Transverse colon (tissue), 4 donors: ENCODE measurements at regions not wholly inside any gene's neighbourhood (a gene's known extent, or its start where the extent isn't known, plus 50 kb on each side); places are given as distances from the start of the nearest gene placed in this dataset.

ENCODE experiments used
- DNase-seq: peaks from one replicate; pipeline ENCODE4 v3.0.0-alpha.2; 2019
- H3K27ac ChIP-seq, 4 donors: fragments of 200-600 bp; sonication (generic); 2 replicates each; pipeline ENCODE4 v1.5.1; 2016 to 2018; ENCODE audit warnings: inconsistent platforms in 4 of 4
- H3K27me3 ChIP-seq: fragments of 200-600 bp; sonication (generic); 2 replicates; pipeline ENCODE4 v1.5.1; 2017; ENCODE audit warnings: inconsistent platforms
- H3K36me3 ChIP-seq, 4 donors: fragments of 200-600 bp; sonication (generic); 2 replicates each; pipeline ENCODE4 v1.5.1; 2017 to 2019; ENCODE audit warnings: inconsistent platforms in 4 of 4
- H3K4me1 ChIP-seq, 4 donors: fragments of 200-600 bp; sonication (generic); 2 replicates each; pipeline ENCODE4 v1.5.1; 2017 to 2020; ENCODE audit warnings: inconsistent platforms in 4 of 4
- H3K4me3 ChIP-seq, 4 donors: fragments of 200-600 bp; sonication (generic); 1 replicate in 1 of 4; 2 replicates in 3 of 4; pipeline versions ENCODE4 v1.5.1 to v1.6.1; 2017 to 2019; ENCODE audit warnings: inconsistent platforms in 4 of 4
- H3K9me3 ChIP-seq, 2 donors: fragments of 200-600 bp; sonication (generic); 2 replicates each; pipeline ENCODE4 v1.5.1; 2017 to 2019; ENCODE audit warnings: inconsistent platforms in 2 of 2
- EP300 ChIP-seq: sonication (generic); formaldehyde crosslinking; IDR thresholded peaks from one replicate; pipeline ENCODE4 v1.6.1; 2017; ENCODE audit warnings: antibody characterized with exemption, low read depth
- POLR2A ChIP-seq: fragments of 450-650 bp; IDR thresholded peaks from one replicate; pipeline ENCODE4 v1.6.1; 2016; ENCODE audit warnings: antibody characterized with exemption, mild to moderate bottlenecking, moderate library complexity
- POLR2AphosphoS5 ChIP-seq, 3 donors: sonication (generic); formaldehyde crosslinking; IDR thresholded peaks; one replicate each; pipeline ENCODE4 v1.6.1; 2016; ENCODE audit warnings: antibody characterized with exemption in 3 of 3
- WGBS, 2 donors: methylation state at CpG; one replicate each; pipeline ENCODE4 v1.1.5; 2018; ENCODE audit warnings: low coverage in 1 of 2; 5-methylcytosine and 5-hydroxymethylcytosine counted together
- in situ Hi-C, 4 donors: fragments of 200-750 bp; cut with MboI; loops; one replicate each; pipeline versions ENCODE4 v1.15.0 to v1.15.1; 2017; ENCODE audit warnings: low sequenced_read_pairs in 3 of 4, low pct_ligation_motif_present in 1 of 4, low pct_unique_long_range_greater_than_20kb in 1 of 4
- intact Hi-C: fragments of 100-400 bp; cut with DNase I; formaldehyde crosslinking; loops from one replicate; pipeline ENCODE4 v1.15.1; 2023; ENCODE audit warnings: low total_unique reads
- TF ChIP-seq, protein P1 (sequence below), 5 experiments: fragments of 200-600 bp in 3 of 5; fragments of 450-650 bp in 2 of 5; sonication (generic) in 3 of 5; IDR thresholded peaks; 1 replicate in 2 of 5; 2 replicates in 3 of 5; pipeline ENCODE4 v1.5.1; 2016 to 2017; ENCODE audit warnings: antibody characterized with exemption in 5 of 5, inconsistent platforms in 3 of 5, mild to moderate bottlenecking in 2 of 5, moderate library complexity in 1 of 5

DNA sequence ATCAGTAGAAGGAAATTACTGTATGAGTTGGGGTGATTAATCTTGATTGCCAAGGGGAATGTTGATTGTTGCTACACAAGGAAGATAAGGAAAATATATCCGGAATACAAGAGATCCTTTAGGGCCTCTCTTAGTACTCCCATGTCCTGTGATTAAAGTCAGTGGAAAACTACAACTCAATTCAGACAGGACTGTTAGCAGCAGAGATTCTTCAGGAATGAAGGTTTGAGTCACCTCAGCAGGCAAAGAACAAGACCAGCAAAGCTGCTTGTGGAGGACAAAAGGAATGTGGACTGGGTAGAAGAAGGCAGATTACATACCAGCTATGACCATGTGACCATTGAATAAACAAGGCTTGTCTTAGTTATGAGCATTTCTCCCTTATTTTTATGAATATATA lies 478.2 kb downstream of the BUD13 start:
- intact Hi-C loops: no loop called here
- Histone ChIP-seq H3K36me3 (no peaks in the 10 kb centered on the region), H3K4me1 (peaks cover 0 to 2% (median 0%) of the 10 kb centered on the region in 4 donors), H3K9me3 (peaks cover 2 to 5% of the 10 kb centered on the region in 2 donors), H3K4me3 (no peak overlapping the region), H3K27me3 (no peaks in the 10 kb centered on the region), H3K27ac (no peak overlapping the region)
- WGBS, 2 donors: 40 to 48% methylated on average over 1 of the region's 1 CpG
- TF ChIP-seq EP300: no peak
- no peak for TF ChIP-seq POLR2AphosphoS5 (IDR thresholded peaks at IDR 0.05)
- TF ChIP-seq POLR2A: no peak
- TF ChIP-seq, protein P1, sequence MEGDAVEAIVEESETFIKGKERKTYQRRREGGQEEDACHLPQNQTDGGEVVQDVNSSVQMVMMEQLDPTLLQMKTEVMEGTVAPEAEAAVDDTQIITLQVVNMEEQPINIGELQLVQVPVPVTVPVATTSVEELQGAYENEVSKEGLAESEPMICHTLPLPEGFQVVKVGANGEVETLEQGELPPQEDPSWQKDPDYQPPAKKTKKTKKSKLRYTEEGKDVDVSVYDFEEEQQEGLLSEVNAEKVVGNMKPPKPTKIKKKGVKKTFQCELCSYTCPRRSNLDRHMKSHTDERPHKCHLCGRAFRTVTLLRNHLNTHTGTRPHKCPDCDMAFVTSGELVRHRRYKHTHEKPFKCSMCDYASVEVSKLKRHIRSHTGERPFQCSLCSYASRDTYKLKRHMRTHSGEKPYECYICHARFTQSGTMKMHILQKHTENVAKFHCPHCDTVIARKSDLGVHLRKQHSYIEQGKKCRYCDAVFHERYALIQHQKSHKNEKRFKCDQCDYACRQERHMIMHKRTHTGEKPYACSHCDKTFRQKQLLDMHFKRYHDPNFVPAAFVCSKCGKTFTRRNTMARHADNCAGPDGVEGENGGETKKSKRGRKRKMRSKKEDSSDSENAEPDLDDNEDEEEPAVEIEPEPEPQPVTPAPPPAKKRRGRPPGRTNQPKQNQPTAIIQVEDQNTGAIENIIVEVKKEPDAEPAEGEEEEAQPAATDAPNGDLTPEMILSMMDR (IDR thresholded peaks at IDR 0.05): no peak
- no peak for DNase-seq
- in situ Hi-C loops: loop anchor here in 1 of 4 donors (25.0 kb wide), 1 partner anchor 957 kb away; no protein-coding TSS in a partner anchor

DNA sequence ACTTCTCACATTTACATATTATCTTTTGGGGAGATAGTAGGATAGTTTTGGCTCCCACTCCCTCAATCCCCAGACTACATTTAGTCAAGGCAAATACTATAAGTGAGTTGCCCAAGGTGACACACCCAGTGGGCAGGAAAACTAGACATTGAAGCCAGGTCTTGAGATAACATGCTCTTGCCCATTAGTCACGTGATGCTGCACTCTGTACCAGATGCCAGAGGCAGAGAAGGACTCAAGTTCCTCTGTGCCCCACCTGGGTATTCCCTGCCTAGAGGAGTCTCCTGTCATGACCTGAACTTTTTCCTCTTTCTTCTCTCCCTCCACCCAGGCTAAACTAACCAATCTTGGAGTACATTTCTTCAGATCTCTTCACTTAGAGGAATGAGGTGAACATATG lies 484.9 kb downstream of the BUD13 start:
- no peak for DNase-seq
- Histone ChIP-seq H3K4me3 (no peak overlapping the region), H3K27me3 (no peaks in the 10 kb centered on the region), H3K36me3 (no peaks in the 10 kb centered on the region), H3K9me3 (peaks cover 2 to 5% of the 10 kb centered on the region in 2 donors), H3K4me1 (no peaks in the 10 kb centered on the region), H3K27ac (no peak overlapping the region)
- TF ChIP-seq, protein P1 (IDR thresholded peaks at IDR 0.05): no peak
- TF ChIP-seq POLR2AphosphoS5 (IDR thresholded peaks at IDR 0.05) (no peak), EP300 (no peak), POLR2A (no peak)
- in situ Hi-C loops: loop anchor here in 1 of 4 donors (25.0 kb wide), 1 partner anchor 951 kb away; no protein-coding TSS in a partner anchor
- intact Hi-C loops: no loop called here
- 44 to 65% methylated on average over 1 of the region's 1 CpG for WGBS, 2 donors

DNA sequence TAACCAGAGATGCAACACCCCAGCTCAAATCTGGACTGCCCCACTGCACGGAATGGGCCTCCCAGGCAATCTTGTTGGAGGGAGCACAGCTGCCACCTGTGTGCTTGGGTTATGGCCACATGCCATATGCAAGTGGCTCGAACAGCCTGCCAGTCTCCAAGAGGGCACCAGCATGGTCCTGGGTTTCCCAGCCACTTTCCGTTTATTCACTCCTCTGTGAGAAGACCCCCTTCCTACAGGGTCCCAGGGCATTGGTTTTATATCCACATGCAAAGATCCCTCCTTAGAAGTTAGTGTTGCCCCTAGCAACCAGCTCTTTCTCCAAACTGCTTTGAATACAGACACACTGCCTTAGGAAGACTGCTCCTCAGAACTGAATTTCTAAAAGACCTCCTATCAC lies 487.8 kb downstream of the BUD13 start:
- in situ Hi-C loops: loop anchor here in 1 of 4 donors (25.0 kb wide), 1 partner anchor 948 kb away; no protein-coding TSS in a partner anchor
- Histone ChIP-seq H3K27me3 (no peaks in the 10 kb centered on the region), H3K9me3 (peaks cover under 1 to 2% of the 10 kb centered on the region in 2 donors), H3K4me3 (no peak overlapping the region), H3K4me1 (no peaks in the 10 kb centered on the region), H3K27ac (no peak overlapping the region), H3K36me3 (no peaks in the 10 kb centered on the region)
- TF ChIP-seq POLR2A: no peak
- no peak for TF ChIP-seq POLR2AphosphoS5 (IDR thresholded peaks at IDR 0.05)
- TF ChIP-seq, protein P1 (IDR thresholded peaks at IDR 0.05): no peak
- no peak for TF ChIP-seq EP300
- 80 to 100% methylated on average over 1 to 3 of the region's 3 CpGs for WGBS, 2 donors
- DNase-seq: no peak
- intact Hi-C loops: no loop called here

DNA sequence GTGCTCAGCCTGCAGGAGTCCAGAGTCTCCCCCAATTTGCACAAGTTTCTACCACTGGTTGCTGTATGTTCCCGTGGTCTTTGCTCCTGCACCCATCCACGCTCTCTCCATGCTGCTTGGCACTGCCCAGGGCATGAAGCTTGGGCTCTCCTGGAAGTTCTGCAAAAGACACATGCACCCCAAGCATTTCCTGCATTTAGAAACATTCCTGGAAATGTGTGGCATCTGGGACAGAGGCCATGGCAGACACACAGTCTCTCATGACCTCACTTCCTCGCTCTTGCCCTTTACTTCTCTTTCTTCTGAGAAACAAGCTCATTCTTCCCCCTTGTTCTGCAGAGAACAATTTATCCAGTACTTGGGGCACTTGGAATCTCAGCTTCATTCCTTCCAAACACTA lies 489.5 kb downstream of the BUD13 start:
- Histone ChIP-seq H3K36me3 (no peaks in the 10 kb centered on the region), H3K27ac (no peak overlapping the region), H3K27me3 (no peaks in the 10 kb centered on the region), H3K4me3 (no peak overlapping the region), H3K4me1 (no peaks in the 10 kb centered on the region), H3K9me3 (no peaks in the 10 kb centered on the region)
- in situ Hi-C loops: loop anchor here in 1 of 4 donors (25.0 kb wide), 1 partner anchor 946 kb away; no protein-coding TSS in a partner anchor
- TF ChIP-seq, protein P1 (IDR thresholded peaks at IDR 0.05): no peak
- TF ChIP-seq POLR2AphosphoS5 (IDR thresholded peaks at IDR 0.05) (no peak), EP300 (no peak), POLR2A (no peak)
- WGBS, 2 donors: 82 to 86% methylated on average over 1 to 3 of the region's 3 CpGs
- intact Hi-C loops: no loop called here
- no peak for DNase-seq
